ENCODE measurements at regions not wholly inside any gene's neighbourhood (a gene's known extent, or its start where the extent isn't known, plus 50 kb on each side); places are given as distances from the start of the nearest gene placed in this dataset.

GRCh38 chr16:51565184-51565583 lies 414.1 kb upstream of the SALL1 start:
- no peak for DNase-seq

GRCh38 chr16:51562891-51563290 lies 411.8 kb upstream of the SALL1 start:
- no peak for DNase-seq

GRCh38 chr16:51559901-51560300 lies 408.8 kb upstream of the SALL1 start:
- no peak for DNase-seq

GRCh38 chr16:51557670-51558069 lies 406.6 kb upstream of the SALL1 start:
- no peak for DNase-seq

- no peak for DNase-seq
Measured at GRCh38 chr16:51556694-51557340, 405.7 kb upstream of the SALL1 start.

GRCh38 chr16:51553910-51554309 lies 402.8 kb upstream of the SALL1 start:
- DNase-seq: no peak

- no peak for DNase-seq
Measured at GRCh38 chr16:51553314-51553713, 402.2 kb upstream of the SALL1 start.

- DNase-seq: peak; percentile 2
Measured at GRCh38 chr16:51550800-51551347, 399.8 kb upstream of the SALL1 start.

GRCh38 chr16:51549836-51550235 lies 398.8 kb upstream of the SALL1 start:
- DNase-seq: no peak

GRCh38 chr16:51545951-51546350 lies 394.9 kb upstream of the SALL1 start:
- DNase-seq: no peak

GRCh38 chr16:51544851-51545467 lies 393.9 kb upstream of the SALL1 start:
- DNase-seq: no peak

- no peak for DNase-seq
Measured at GRCh38 chr16:51543971-51544370, 392.9 kb upstream of the SALL1 start.

GRCh38 chr16:51542981-51543815 lies 392.1 kb upstream of the SALL1 start:
- no peak for DNase-seq

GRCh38 chr16:51540259-51540658 lies 389.2 kb upstream of the SALL1 start:
- DNase-seq: no peak

- DNase-seq: no peak
Measured at GRCh38 chr16:51538707-51539498, 387.8 kb upstream of the SALL1 start.

- DNase-seq: no peak
Measured at GRCh38 chr16:51535591-51535990, 384.5 kb upstream of the SALL1 start.

- no peak for DNase-seq
Measured at GRCh38 chr16:51532551-51532950, 381.5 kb upstream of the SALL1 start.

GRCh38 chr16:51531271-51531670 lies 380.2 kb upstream of the SALL1 start:
- no peak for DNase-seq

GRCh38 chr16:51527349-51527748 lies 376.3 kb upstream of the SALL1 start:
- no peak for DNase-seq

- DNase-seq: no peak
Measured at GRCh38 chr16:51526621-51527020, 375.6 kb upstream of the SALL1 start.

GRCh38 chr16:51524555-51525373 lies 373.7 kb upstream of the SALL1 start:
- DNase-seq: no peak

GRCh38 chr16:51524070-51524469 lies 373.0 kb upstream of the SALL1 start:
- DNase-seq: no peak

Data from SHP77 treated with DMSO at 0.1 percent for 48 hours (cell line).